HL-60 (cell line): ENCODE measurements at regions not wholly inside any gene's neighbourhood (a gene's known extent, or its start where the extent isn't known, plus 50 kb on each side); places are given as distances from the start of the nearest gene placed in this dataset.

ENCODE experiments used
- DNase-seq, 2 experiments: peaks; one replicate each; pipeline ENCODE4 v3.0.0-alpha.2; 2010 to 2020; ENCODE audit warnings: low read depth in 1 of 2, low spot score in 1 of 2
- H3K27ac ChIP-seq: fragments of 250-450 bp; sonication (Bioruptor Pico); replicated peaks from 2 replicates; pipeline ENCODE4 v1.5.1; 2020; ENCODE audit warnings: mild to moderate bottlenecking, moderate library complexity
- H3K27me3 ChIP-seq: fragments of 250-450 bp; sonication (Bioruptor Pico); 2 replicates; pipeline ENCODE4 v1.5.1; 2021; ENCODE audit warnings: mild to moderate bottlenecking, moderate library complexity; ENCODE audit not compliant: insufficient read depth, poor library complexity, severe bottlenecking
- H3K4me3 ChIP-seq: replicated peaks from 2 replicates; pipeline ENCODE4 v1.5.1; 2011; ENCODE audit warnings: mild to moderate bottlenecking, control low read depth, low read length; ENCODE audit not compliant: insufficient read depth
- GABPA ChIP-seq: IDR thresholded peaks from 2 replicates; pipeline ENCODE4 v1.6.1; 2012; ENCODE audit warnings: low read depth
- POLR2AphosphoS5 ChIP-seq: IDR thresholded peaks from 2 replicates; pipeline ENCODE4 v1.6.1; 2012; ENCODE audit warnings: low read depth
- SPI1 ChIP-seq: IDR thresholded peaks from 2 replicates; pipeline ENCODE4 v1.6.1; 2012; ENCODE audit warnings: low read depth, mild to moderate bottlenecking, borderline replicate concordance
- TF ChIP-seq, protein P1 (sequence below): IDR thresholded peaks from 2 replicates; pipeline ENCODE4 v1.6.1; 2012; ENCODE audit warnings: low read depth; ENCODE audit not compliant: insufficient replicate concordance
- TF ChIP-seq, protein P2 (sequence below): IDR thresholded peaks from one replicate; pipeline ENCODE4 v1.5.1; 2011; ENCODE audit warnings: low read length, control low read depth, inconsistent platforms; ENCODE audit not compliant: insufficient read depth

GRCh38 chr11:95291946-95292345 is 60.9 kb upstream of the SESN3 start:
- no peak overlapping the region for H3K27ac ChIP-seq
- H3K27me3 ChIP-seq = no peaks in the 10 kb centered on the region
- TF ChIP-seq, protein P1, sequence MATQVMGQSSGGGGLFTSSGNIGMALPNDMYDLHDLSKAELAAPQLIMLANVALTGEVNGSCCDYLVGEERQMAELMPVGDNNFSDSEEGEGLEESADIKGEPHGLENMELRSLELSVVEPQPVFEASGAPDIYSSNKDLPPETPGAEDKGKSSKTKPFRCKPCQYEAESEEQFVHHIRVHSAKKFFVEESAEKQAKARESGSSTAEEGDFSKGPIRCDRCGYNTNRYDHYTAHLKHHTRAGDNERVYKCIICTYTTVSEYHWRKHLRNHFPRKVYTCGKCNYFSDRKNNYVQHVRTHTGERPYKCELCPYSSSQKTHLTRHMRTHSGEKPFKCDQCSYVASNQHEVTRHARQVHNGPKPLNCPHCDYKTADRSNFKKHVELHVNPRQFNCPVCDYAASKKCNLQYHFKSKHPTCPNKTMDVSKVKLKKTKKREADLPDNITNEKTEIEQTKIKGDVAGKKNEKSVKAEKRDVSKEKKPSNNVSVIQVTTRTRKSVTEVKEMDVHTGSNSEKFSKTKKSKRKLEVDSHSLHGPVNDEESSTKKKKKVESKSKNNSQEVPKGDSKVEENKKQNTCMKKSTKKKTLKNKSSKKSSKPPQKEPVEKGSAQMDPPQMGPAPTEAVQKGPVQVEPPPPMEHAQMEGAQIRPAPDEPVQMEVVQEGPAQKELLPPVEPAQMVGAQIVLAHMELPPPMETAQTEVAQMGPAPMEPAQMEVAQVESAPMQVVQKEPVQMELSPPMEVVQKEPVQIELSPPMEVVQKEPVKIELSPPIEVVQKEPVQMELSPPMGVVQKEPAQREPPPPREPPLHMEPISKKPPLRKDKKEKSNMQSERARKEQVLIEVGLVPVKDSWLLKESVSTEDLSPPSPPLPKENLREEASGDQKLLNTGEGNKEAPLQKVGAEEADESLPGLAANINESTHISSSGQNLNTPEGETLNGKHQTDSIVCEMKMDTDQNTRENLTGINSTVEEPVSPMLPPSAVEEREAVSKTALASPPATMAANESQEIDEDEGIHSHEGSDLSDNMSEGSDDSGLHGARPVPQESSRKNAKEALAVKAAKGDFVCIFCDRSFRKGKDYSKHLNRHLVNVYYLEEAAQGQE = no peak
- TF ChIP-seq POLR2AphosphoS5 (no peak), SPI1 (no peak), GABPA (no peak)
- TF ChIP-seq, protein P2, sequence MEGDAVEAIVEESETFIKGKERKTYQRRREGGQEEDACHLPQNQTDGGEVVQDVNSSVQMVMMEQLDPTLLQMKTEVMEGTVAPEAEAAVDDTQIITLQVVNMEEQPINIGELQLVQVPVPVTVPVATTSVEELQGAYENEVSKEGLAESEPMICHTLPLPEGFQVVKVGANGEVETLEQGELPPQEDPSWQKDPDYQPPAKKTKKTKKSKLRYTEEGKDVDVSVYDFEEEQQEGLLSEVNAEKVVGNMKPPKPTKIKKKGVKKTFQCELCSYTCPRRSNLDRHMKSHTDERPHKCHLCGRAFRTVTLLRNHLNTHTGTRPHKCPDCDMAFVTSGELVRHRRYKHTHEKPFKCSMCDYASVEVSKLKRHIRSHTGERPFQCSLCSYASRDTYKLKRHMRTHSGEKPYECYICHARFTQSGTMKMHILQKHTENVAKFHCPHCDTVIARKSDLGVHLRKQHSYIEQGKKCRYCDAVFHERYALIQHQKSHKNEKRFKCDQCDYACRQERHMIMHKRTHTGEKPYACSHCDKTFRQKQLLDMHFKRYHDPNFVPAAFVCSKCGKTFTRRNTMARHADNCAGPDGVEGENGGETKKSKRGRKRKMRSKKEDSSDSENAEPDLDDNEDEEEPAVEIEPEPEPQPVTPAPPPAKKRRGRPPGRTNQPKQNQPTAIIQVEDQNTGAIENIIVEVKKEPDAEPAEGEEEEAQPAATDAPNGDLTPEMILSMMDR = no peak
- no peak overlapping the region for H3K4me3 ChIP-seq
- DNase-seq = no peak

DNA sequence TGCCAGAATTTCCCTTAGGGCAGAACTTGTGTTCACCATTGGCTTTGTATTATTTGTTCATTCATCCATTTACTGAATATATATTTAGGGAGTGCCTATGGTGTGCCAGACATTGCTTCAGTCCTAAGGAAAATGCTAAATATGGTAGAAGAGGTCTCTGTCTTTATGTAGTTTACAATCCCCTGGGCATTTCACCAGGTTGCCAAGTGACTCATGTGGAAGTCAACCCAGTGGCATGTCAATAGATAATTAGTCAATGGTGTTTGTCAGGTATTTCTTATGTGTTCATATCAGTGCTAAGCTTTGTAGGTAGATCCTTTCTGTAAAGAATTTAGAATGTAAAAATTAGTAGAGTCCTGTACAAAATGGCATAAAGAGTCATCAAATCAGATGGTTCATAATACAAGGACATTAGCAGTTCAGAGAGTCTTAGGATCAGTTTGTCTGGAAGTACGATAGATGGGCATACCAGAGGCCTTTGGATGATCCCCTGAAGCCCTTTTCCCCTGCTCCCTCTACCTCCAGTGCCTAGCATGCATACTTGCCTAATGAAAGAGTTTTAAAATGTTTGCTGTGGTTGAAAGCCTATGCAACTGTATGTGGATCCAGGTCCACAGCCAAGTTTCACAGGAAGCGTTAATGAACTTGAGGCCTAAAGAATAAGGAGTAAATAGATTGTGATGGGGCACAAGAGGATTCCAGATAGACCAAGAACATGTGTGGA is 58.5 kb upstream of the SESN3 start:
- no peaks in the 10 kb centered on the region for H3K27me3 ChIP-seq
- no peak for DNase-seq
- no peak overlapping the region for H3K27ac ChIP-seq
- TF ChIP-seq POLR2AphosphoS5 (no peak), GABPA (no peak), SPI1 (no peak)
- TF ChIP-seq, protein P2 = no peak
- TF ChIP-seq, protein P1 = no peak
- no peak overlapping the region for H3K4me3 ChIP-seq

DNA sequence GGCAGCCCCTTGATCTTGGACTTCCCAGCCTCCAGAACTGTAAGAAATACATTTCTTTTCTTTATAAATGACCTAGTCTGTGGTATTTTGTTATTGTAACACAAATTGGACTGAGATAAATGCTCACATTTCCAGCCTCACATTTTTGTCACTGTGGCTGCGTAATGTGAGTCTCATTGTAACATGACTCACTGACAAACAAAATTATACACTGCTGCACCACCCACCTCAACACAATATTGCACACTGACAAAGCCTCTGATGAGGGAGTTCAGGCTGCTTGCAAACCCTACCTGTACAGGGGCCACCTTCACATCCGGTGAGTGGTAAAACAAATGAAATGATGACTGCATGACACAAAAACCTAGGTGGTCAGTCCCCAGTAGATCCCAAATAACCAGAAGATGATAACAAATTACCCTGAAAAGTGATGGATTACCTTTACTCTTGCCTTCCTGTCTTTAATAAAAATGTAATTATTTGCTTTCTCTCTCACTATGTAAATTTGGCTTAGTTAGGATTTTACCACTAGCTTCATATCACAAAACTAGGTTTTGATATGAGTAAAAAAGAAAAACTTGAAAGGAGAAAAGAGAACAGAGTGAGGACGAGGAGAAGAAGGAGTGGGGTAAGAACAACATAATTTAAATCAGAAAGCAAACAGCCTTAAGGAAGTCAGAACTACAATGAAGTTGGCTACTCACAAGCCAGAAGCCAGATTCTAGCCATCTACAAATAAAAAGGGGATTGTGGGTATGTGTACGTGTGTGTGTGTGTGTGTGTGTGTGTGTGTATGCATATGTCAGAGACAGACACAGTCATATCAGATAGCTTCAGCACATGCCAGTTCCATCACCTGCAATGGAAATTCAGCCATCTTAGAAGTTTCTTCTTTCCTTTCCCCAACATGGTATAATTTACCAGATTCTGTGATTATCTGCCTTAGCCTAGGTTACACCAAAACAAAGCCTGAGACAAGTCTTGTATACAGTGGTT is 53.4 kb upstream of the SESN3 start:
- H3K27ac ChIP-seq = no peak overlapping the region
- no peak for DNase-seq
- TF ChIP-seq GABPA (no peak), SPI1 (no peak), POLR2AphosphoS5 (no peak)
- TF ChIP-seq, protein P1 = no peak
- TF ChIP-seq, protein P2 = no peak

More for the DNA sequence above, 53.4 kb upstream of the SESN3 start:
- Histone ChIP-seq H3K27me3 (no peaks in the 10 kb centered on the region), H3K4me3 (no peak overlapping the region)
